ENCODE measurements at regions not wholly inside any gene's neighbourhood (a gene's known extent, or its start where the extent isn't known, plus 50 kb on each side); places are given as distances from the start of the nearest gene placed in this dataset.

DNA sequence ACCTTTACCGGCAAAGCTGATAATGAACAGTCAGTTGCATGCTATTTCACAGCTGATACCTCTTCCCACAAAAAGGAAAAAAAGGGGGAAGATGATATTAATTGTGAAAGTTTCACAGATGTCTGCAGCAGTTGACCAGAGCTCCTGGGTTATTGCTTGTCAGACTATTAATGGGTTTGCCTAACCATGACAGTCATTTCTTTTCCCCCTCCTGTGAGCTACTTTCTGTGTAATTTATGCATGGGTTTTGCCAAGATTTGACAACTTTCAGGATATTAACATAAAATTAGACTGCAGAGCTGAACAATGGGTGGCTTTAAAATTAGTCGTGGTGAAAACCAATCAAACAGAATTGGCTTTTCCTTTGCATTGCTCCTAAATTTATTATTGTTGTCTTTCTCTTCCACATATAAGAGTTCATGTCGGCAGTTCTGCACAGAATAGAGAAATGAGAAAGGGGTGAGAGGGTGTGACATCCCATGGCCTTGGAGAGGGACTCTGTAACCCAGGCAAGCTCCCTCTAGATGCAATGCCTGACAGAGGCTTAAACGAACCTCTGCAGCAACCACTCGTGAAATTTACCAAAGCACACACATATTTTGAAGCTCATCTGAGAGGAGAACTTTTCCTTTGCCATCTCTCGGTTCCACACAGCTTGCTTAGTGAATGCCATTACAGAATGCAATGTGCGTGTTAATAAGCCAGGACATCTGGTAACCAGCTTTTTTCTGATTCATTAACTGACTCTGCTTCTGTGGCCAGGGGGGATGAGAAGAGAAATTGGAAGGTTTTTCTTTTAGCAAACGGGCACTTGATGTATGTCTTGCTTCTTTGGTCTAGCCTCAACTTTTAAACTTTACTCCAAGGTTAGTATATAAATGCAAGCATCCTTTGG is 82.2 kb upstream of the ITGA4 start:
- DNase-seq (ENCODE audit: low read depth in 4 of 4, low spot score in 2 of 4), result no peak

DNA sequence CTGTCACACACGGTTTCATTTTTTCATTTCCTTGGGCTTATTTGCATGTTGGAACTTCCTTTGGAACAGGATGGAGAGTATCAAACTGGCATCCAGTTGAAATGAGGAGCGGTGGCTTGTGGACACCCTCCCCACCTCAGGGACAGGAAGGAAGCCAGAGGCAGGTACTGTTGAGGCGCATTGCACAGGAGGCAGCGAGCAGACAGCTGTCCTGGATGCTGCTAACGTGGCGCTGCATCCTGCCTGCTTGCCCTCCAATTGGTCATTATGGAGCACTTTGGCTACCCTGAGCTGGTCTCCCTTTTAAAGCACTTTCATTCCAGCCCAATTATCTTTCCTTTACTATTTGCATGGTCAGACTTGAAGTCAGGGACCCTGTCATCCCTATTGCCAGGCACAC is 80.7 kb upstream of the ITGA4 start:
- DNase-seq (ENCODE audit: low read depth in 4 of 4, low spot score in 2 of 4), result no peak

- no peak for DNase-seq (ENCODE audit: low read depth in 4 of 4, low spot score in 2 of 4)
Observed at GRCh38 chr2:181376999-181377398, 80.2 kb upstream of the ITGA4 start.

- DNase-seq (ENCODE audit: low read depth in 4 of 4, low spot score in 2 of 4), result no peak
Observed at GRCh38 chr2:181378491-181378890, 78.7 kb upstream of the ITGA4 start.

- DNase-seq (ENCODE audit: low read depth in 4 of 4, low spot score in 2 of 4), result no peak
Observed at GRCh38 chr2:181380581-181380980, 76.6 kb upstream of the ITGA4 start.

DNA sequence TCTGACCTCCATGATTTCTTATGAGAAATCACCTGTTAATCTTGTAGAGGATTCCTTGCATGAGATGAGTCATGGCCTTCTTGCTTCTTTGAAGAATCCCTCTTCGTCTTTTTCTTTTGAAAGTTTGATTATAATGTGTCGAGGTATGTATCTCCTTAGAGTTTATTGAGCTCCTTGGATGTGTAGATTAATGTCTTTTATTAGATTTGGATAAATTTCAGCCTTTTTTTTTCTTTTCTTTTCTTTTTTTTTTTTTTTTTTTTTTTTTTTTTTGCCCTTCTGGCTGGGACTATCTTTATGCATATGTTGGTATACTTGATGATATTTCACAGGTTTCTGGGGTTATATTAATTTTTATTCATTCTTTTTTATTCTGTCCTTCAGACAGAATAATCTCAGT is 72.3 kb upstream of the ITGA4 start:
- DNase-seq (ENCODE audit: low read depth in 4 of 4, low spot score in 2 of 4), result no peak

DNA sequence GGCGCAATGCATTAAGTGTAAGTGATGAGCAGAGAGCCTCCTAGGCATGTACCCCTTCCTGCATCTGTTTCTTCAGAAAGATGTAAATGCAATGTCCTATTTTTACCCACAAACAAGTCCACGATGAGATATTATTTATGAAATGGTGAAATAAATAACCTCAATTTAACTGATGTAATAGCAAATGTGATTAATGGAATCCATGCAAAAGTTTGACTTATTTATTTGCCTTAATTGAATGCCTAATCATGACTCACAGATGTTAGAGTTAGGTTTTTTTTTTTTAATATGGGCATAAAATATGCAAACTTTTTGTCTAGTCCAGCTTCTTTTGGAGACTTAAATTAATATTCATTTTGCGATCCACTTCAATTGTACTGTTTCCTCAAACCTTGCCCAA is 67.7 kb upstream of the ITGA4 start:
- DNase-seq (ENCODE audit: low read depth in 4 of 4, low spot score in 2 of 4), result no peak

DNA sequence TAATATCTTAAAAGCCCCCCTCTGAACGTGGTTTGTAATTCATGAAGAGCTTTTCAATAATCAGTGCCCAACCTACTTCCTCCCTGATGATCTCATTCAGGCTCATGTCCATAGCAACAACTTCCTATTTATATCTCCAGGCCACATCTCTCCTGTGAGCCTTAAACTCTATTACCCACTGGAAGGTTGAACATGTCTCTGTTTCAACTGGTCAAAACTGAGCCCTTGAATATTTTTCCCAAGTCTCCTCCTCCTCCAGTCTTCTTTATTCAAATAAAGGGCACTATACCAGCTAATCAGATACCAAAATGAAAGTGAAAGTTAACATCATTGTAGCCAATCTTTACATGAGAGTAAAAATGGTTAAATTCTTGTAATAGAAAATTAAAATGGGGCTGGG is 63.7 kb upstream of the ITGA4 start:
- DNase-seq (ENCODE audit: low read depth in 4 of 4, low spot score in 2 of 4), result no peak

DNA sequence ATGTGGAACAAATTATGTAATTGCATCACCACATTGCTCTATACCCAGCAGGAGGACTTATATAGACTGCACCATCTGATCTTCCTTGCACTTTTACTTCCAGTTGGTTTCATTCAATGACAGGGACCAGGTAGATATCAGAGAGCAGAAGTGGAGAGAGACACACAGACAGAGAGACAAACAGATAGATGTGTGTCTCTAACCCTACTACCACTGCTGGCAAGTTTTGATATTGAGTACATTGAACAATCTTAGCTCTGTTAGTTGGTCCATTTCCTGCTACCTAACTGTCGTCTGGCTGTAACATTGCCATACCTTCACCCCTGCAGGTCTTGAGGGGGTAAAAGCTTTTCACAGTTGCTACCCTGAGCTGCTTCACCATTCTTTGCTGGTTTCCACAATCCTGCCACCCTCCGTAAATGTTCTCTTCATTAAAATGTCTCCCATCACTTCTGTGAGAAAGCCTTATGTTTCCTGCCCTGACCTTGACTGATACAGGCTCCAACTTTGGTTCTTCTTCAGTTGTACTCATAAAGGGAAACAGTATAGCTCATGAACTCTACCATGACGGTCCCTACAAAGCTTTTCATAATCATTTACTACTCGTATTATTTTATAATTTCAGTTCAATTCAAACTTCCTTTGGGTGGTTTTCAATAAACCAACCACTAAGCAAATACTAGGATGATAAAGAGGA is 62.3 kb upstream of the ITGA4 start:
- DNase-seq (ENCODE audit: low read depth in 4 of 4, low spot score in 2 of 4), result no peak

DNA sequence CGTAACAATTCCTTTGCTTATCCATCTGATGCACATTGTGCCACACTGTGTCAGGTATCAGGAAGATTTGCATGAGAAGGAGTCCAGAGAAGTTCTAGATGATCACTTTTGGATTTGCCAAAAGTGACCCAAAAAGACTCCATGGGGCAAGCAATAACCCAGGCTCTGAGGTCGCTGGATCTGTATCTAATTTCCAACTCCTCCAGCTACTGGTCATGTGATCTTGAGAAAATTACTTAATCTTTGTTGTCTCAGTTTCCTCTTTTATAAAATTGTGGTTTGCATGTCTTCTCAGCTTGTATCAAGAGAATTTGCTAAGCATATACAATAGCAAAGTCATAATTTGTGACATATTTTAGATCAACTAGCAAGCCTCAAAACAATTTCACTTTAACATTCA is 61.3 kb upstream of the ITGA4 start:
- DNase-seq (ENCODE audit: low read depth in 4 of 4, low spot score in 2 of 4), result no peak

DNA sequence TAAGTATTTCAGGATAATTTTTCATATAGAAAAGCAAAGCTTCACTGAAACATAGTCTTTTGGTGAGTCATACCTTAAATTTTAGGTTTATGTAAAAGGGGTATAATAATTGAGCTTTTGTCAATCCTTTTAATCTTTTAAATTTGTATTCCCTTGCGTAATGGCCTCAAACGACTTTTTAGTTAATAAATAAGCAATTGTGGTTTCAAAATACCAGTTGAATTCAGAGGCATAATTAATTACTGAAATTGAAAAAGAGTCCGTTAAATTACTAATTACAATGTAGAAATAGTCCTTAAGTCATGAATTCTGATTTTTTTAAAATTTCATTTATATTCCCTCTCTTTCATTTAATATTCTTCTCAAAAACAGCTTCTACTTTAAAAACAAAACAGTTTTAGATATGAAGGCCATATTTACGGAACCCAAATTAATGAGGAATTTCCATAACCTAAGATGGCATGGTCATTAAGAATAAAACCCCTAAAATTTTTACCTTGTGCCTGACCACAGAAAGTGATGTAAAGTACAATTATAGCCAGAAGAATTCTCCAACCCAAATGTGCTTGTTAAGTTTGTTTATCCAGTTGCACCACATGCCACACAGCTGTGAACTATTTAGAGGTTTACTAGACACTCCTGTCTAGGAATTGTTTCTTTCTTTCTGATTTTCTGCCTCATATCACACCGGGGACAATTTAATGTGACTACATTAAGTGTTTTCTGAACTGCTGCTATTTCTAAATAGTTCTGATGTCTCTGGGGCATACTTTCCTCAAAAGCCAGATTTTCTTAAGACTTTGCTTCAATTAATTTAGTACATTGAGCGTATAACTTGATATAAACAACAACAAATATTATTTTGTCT is 60.7 kb upstream of the ITGA4 start:
- DNase-seq (ENCODE audit: low read depth in 4 of 4, low spot score in 2 of 4), result no peak

DNA sequence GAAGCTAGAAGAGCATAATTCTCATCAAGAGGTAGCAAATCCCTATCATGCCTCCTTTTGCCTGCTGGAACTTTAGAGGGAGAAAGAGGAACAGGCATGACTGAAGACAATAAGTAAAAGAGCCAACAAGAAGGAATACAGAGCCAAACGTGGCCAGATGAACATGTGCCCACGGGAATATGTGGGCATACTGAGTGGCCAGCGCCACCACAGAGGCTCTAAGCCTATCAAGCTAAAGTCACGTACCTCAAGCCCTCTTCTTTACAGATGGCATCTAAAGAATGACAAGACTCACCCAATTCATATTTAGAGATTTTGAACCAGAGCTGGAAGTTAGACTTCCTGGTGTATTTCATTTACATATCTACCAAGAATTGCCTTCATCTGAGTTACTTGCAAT is 59.9 kb upstream of the ITGA4 start:
- DNase-seq (ENCODE audit: low read depth in 4 of 4, low spot score in 2 of 4), result no peak

DNA sequence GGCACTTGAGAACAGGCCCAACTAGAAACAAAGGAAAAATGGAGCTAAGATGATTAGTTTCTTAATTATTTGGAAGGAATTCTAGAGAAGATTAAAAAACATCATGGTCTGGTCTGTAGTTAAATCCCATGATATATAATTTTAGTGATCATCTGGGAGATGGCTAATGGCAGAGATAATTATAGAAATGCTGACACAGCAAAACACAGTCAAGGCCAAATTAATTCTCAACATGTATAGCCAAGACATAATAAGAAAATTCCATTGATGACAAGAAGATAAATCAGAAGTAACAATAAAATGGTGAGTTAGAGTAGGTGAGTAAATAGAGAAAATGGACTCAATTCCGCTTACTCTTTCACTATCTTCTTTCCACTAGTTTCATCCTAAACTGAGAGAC is 59.2 kb upstream of the ITGA4 start:
- no peak for DNase-seq (ENCODE audit: low read depth in 4 of 4, low spot score in 2 of 4)

GRCh38 chr2:181399027-181399426 is 58.2 kb upstream of the ITGA4 start:
- no peak for DNase-seq (ENCODE audit: low read depth in 4 of 4, low spot score in 2 of 4)

DNA sequence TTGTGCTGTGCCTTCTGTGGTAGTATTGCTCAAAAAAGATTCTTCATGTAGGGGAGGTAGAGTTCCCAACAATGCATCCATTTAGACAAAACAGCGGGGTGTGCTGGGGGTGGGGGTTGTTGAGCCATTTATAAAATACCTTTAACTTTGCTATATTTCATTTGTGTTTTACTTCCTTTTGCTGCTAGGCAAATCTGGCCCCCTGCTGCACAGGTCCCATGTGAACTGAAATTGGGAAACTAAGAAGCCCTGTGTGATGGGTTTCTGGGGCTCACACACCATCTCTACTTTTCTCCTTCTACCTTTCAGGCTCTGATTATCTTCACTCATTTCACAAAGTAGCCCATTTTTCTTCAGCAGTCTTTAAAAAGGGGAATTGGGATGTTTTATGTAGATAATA is 52.7 kb upstream of the ITGA4 start:
- DNase-seq (ENCODE audit: low read depth in 4 of 4, low spot score in 2 of 4), result no peak

DNA sequence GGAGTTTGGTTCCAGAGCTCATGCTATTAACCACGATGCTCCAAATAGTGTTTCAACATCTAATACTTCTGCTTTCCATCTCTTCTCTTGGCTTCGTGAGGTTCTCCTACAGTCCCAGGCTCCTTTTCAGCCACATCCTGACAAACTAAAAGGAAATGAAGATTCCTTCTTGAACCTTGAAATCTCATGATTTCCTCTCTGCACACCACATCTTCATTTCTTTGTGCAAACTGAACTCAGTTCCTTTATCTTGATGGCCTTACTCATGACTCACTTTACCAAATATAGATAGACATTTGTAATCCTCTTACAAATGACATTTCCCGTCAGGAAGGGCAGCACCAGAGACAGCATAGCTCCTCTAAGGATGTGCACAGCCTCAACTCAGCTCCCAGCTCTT is 50.0 kb upstream of the ITGA4 start:
- no peak for DNase-seq (ENCODE audit: low read depth in 4 of 4, low spot score in 2 of 4)
